GM12874 (cell line): ENCODE measurements at regions not wholly inside any gene's neighbourhood (a gene's known extent, or its start where the extent isn't known, plus 50 kb on each side); places are given as distances from the start of the nearest gene placed in this dataset.

Experiments used
- CTCF ChIP-seq: IDR thresholded peaks from 2 replicates; pipeline ENCODE4 v1.5.1; 2011; ENCODE audit warnings: low read depth, mild to moderate bottlenecking, control low read depth, low read length, moderate library complexity; ENCODE audit not compliant: insufficient read depth

- no peak for TF ChIP-seq CTCF
Observed at GRCh38 chr5:152337484-152337883, 67.6 kb downstream of the NMUR2 start.

- TF ChIP-seq CTCF: no peak
Observed at GRCh38 chr5:152335461-152335860, 69.6 kb downstream of the NMUR2 start.

GRCh38 chr5:152332716-152333460 lies 72.2 kb downstream of the NMUR2 start:
- TF ChIP-seq CTCF: no peak

GRCh38 chr5:152331718-152332117 lies 73.4 kb downstream of the NMUR2 start:
- no peak for TF ChIP-seq CTCF

GRCh38 chr5:152331006-152331405 lies 74.1 kb downstream of the NMUR2 start:
- no peak for TF ChIP-seq CTCF

- no peak for TF ChIP-seq CTCF
Observed at GRCh38 chr5:152329761-152330283, 75.3 kb downstream of the NMUR2 start.

- TF ChIP-seq CTCF: no peak
Observed at GRCh38 chr5:152329207-152329606, 75.9 kb downstream of the NMUR2 start.
